HG02642 (cell line): ENCODE measurements at regions not wholly inside any gene's neighbourhood (a gene's known extent, or its start where the extent isn't known, plus 50 kb on each side); places are given as distances from the start of the nearest gene placed in this dataset.

Source experiments
- ATAC-seq: cut with Tn5 transposase; IDR thresholded peaks from one replicate; pipeline ENCODE4 v1.9.1; 2021; ENCODE audit warnings: mild to moderate bottlenecking; ENCODE audit not compliant: unreplicated experiment, poor library complexity

- ATAC-seq, result no peak
Measured at GRCh38 chr3:40973141-40973540, 226.2 kb upstream of the CTNNB1 start.

- ATAC-seq, result no peak
Measured at GRCh38 chr3:40975711-40976121, 223.6 kb upstream of the CTNNB1 start.

- no peak for ATAC-seq
Measured at GRCh38 chr3:40976241-40976640, 223.1 kb upstream of the CTNNB1 start.

GRCh38 chr3:40978442-40978841 lies 220.9 kb upstream of the CTNNB1 start:
- ATAC-seq, result no peak

- ATAC-seq, result no peak
Measured at GRCh38 chr3:40979962-40980361, 219.3 kb upstream of the CTNNB1 start.

GRCh38 chr3:40980467-40980866 lies 218.8 kb upstream of the CTNNB1 start:
- ATAC-seq, result no peak

- ATAC-seq, result no peak
Measured at GRCh38 chr3:40985195-40985594, 214.1 kb upstream of the CTNNB1 start.

- ATAC-seq, result no peak
Measured at GRCh38 chr3:40988468-40988867, 210.8 kb upstream of the CTNNB1 start.

- ATAC-seq, result no peak
Measured at GRCh38 chr3:40989141-40990061, 209.9 kb upstream of the CTNNB1 start.

- no peak for ATAC-seq
Measured at GRCh38 chr3:40990062-40990456, 209.2 kb upstream of the CTNNB1 start.

GRCh38 chr3:40992023-40992422 lies 207.3 kb upstream of the CTNNB1 start:
- no peak for ATAC-seq

- ATAC-seq, result no peak
Measured at GRCh38 chr3:40994611-40995010, 204.7 kb upstream of the CTNNB1 start.

GRCh38 chr3:40995271-40995670 lies 204.0 kb upstream of the CTNNB1 start:
- ATAC-seq, result no peak

- no peak for ATAC-seq
Measured at GRCh38 chr3:40996382-40996781, 202.9 kb upstream of the CTNNB1 start.

GRCh38 chr3:40996827-40997710 lies 202.2 kb upstream of the CTNNB1 start:
- ATAC-seq, result no peak

GRCh38 chr3:40997711-40998519 lies 201.4 kb upstream of the CTNNB1 start:
- ATAC-seq, result no peak

GRCh38 chr3:40999682-41000081 lies 199.6 kb upstream of the CTNNB1 start:
- no peak for ATAC-seq

- no peak for ATAC-seq
Measured at GRCh38 chr3:41000471-41000870, 198.8 kb upstream of the CTNNB1 start.

GRCh38 chr3:41001556-41001955 lies 197.7 kb upstream of the CTNNB1 start:
- no peak for ATAC-seq

- no peak for ATAC-seq
Measured at GRCh38 chr3:41002104-41002503, 197.2 kb upstream of the CTNNB1 start.
